Neural crest cell (in vitro differentiated cells): ENCODE measurements at regions not wholly inside any gene's neighbourhood (a gene's known extent, or its start where the extent isn't known, plus 50 kb on each side); places are given as distances from the start of the nearest gene placed in this dataset.
A peak's percentile ranks its signal among the peaks of the same experiment; 100 is the strongest.

Experiments used
- DNase-seq: peaks from one replicate; pipeline ENCODE4 v3.0.0; 2021; ENCODE audit warnings: low read depth, mixed read lengths, low spot score
- H3K27ac Mint-ChIP-seq: one replicate; pipeline ENCODE4 v1.8.0; 2021; ENCODE audit warnings: mild to moderate bottlenecking, mixed read lengths; ENCODE audit not compliant: unreplicated experiment
- H3K27me3 Mint-ChIP-seq: 2 replicates; pipeline ENCODE4 v1.8.0; 2021; ENCODE audit warnings: low read depth, mild to moderate bottlenecking, mixed read lengths
- H3K36me3 Mint-ChIP-seq: 2 replicates; pipeline ENCODE4 v1.8.0; 2021; ENCODE audit warnings: low read depth, mild to moderate bottlenecking, mixed read lengths
- H3K4me1 Mint-ChIP-seq: 2 replicates; pipeline ENCODE4 v1.8.0; 2021; ENCODE audit warnings: mixed read lengths
- H3K4me3 Mint-ChIP-seq: one replicate; pipeline ENCODE4 v1.8.0; 2021; ENCODE audit warnings: mild to moderate bottlenecking, mixed read lengths
- H3K9me3 Mint-ChIP-seq: 2 replicates; pipeline ENCODE4 v1.8.0; 2021; ENCODE audit warnings: mixed read lengths
- CTCF ChIP-seq: fragments of 200-600 bp; sonication (generic); conservative IDR thresholded peaks from 2 replicates; pipeline ENCODE4 v1.5.0; 2021; ENCODE audit warnings: antibody characterized with exemption, mild to moderate bottlenecking

- no peaks in the 10 kb centered on the region for H3K36me3 Mint-ChIP-seq
- H3K4me1 Mint-ChIP-seq, result peaks cover 18% of the 10 kb centered on the region
- DNase-seq, result no peak
- H3K27ac Mint-ChIP-seq, result no peak overlapping the region
- TF ChIP-seq CTCF, result no peak
- H3K4me3 Mint-ChIP-seq, result no peak overlapping the region
- H3K27me3 Mint-ChIP-seq, result no peaks in the 10 kb centered on the region
- H3K9me3 Mint-ChIP-seq, result no peaks in the 10 kb centered on the region
Observed at GRCh38 chr4:186954956-186955355, 231.3 kb upstream of the FAT1 start.

- H3K36me3 Mint-ChIP-seq, result no peaks in the 10 kb centered on the region
- no peaks in the 10 kb centered on the region for H3K27me3 Mint-ChIP-seq
- no peak for TF ChIP-seq CTCF
- peaks cover 18% of the 10 kb centered on the region for H3K4me1 Mint-ChIP-seq
- no peak overlapping the region for H3K4me3 Mint-ChIP-seq
- peak overlapping the region; percentile 47 for H3K27ac Mint-ChIP-seq
- no peaks in the 10 kb centered on the region for H3K9me3 Mint-ChIP-seq
- no peak for DNase-seq
Observed at GRCh38 chr4:186957952-186958555, 234.4 kb upstream of the FAT1 start.

- DNase-seq, result no peak
- H3K4me3 Mint-ChIP-seq, result no peak overlapping the region
- no peaks in the 10 kb centered on the region for H3K9me3 Mint-ChIP-seq
- H3K27me3 Mint-ChIP-seq, result no peaks in the 10 kb centered on the region
- TF ChIP-seq CTCF, result no peak
- no peak overlapping the region for H3K27ac Mint-ChIP-seq
- peaks cover 18% of the 10 kb centered on the region for H3K4me1 Mint-ChIP-seq
- no peaks in the 10 kb centered on the region for H3K36me3 Mint-ChIP-seq
Observed at GRCh38 chr4:186958726-186959350, 235.2 kb upstream of the FAT1 start.

- DNase-seq, result no peak
- no peak overlapping the region for H3K4me3 Mint-ChIP-seq
- no peak for TF ChIP-seq CTCF
- H3K4me1 Mint-ChIP-seq, result peaks cover 5% of the 10 kb centered on the region
- no peaks in the 10 kb centered on the region for H3K36me3 Mint-ChIP-seq
- H3K27me3 Mint-ChIP-seq, result no peaks in the 10 kb centered on the region
- no peak overlapping the region for H3K27ac Mint-ChIP-seq
- no peaks in the 10 kb centered on the region for H3K9me3 Mint-ChIP-seq
Observed at GRCh38 chr4:186979961-186980745, 256.5 kb upstream of the FAT1 start.

GRCh38 chr4:186981161-186981560, 257.5 kb upstream of the FAT1 start:
- H3K27ac Mint-ChIP-seq, result no peak overlapping the region
- H3K4me3 Mint-ChIP-seq, result no peak overlapping the region
- H3K4me1 Mint-ChIP-seq, result peaks cover 5% of the 10 kb centered on the region
- no peaks in the 10 kb centered on the region for H3K9me3 Mint-ChIP-seq
- TF ChIP-seq CTCF, result no peak
- no peaks in the 10 kb centered on the region for H3K36me3 Mint-ChIP-seq
- DNase-seq, result no peak
- no peaks in the 10 kb centered on the region for H3K27me3 Mint-ChIP-seq
